MCF 10A (cell line): ENCODE measurements at regions not wholly inside any gene's neighbourhood (a gene's known extent, or its start where the extent isn't known, plus 50 kb on each side); places are given as distances from the start of the nearest gene placed in this dataset.

Experiments used
- BruUV-seq: library from RNA; stranded (reverse); fragments of 400-500 nt; replicated peaks from 2 replicates; lab custom pipeline; 2021; lab: Mats Ljungman, UMichigan
- CTCF ChIA-PET: fragments of 300-600 bp; sonication (Branson Sonifier 250); formaldehyde crosslinking; extraction: SDS; loops from one replicate; lab custom pipeline; 2021; ENCODE audit warnings: antibody characterized with exemption, inconsistent platforms; lab: Yijun Ruan, JAX
- POLR2A ChIA-PET: fragments of 300-600, 350-650 bp; sonication (Branson Sonifier 250); formaldehyde crosslinking; extraction: SDS; loops from one replicate; lab custom pipeline; 2020; ENCODE audit warnings: antibody characterized with exemption, inconsistent platforms; lab: Yijun Ruan, JAX
- DNase-seq: peaks from one replicate; pipeline ENCODE4 v3.0.0-alpha.2; 2018; ENCODE audit not compliant: unreplicated experiment
- H3K27ac Mint-ChIP-seq: one replicate; pipeline ENCODE4 v1.8.0; 2022; ENCODE audit warnings: mild to moderate bottlenecking, low read depth, mixed read lengths; ENCODE audit not compliant: unreplicated experiment
- H3K27me3 Mint-ChIP-seq: one replicate; pipeline ENCODE4 v1.8.0; 2022; ENCODE audit warnings: mixed read lengths; ENCODE audit not compliant: insufficient read depth, unreplicated experiment
- H3K36me3 Mint-ChIP-seq: one replicate; pipeline ENCODE4 v1.8.0; 2022; ENCODE audit warnings: mild to moderate bottlenecking, moderate library complexity, mixed read lengths; ENCODE audit not compliant: insufficient read depth, unreplicated experiment
- H3K4me1 Mint-ChIP-seq: one replicate; pipeline ENCODE4 v1.8.0; 2022; ENCODE audit warnings: mixed read lengths; ENCODE audit not compliant: insufficient read depth, unreplicated experiment
- H3K4me3 Mint-ChIP-seq: one replicate; pipeline ENCODE4 v1.8.0; 2022; ENCODE audit warnings: mild to moderate bottlenecking, moderate library complexity, mixed read lengths; ENCODE audit not compliant: unreplicated experiment
- H3K9me3 Mint-ChIP-seq: one replicate; pipeline ENCODE4 v1.8.0; 2022; ENCODE audit warnings: mixed read lengths; ENCODE audit not compliant: unreplicated experiment
- intact Hi-C: fragments of 100-400 bp; cut with micrococcal nuclease; formaldehyde crosslinking; loops from 2 replicates; pipeline ENCODE4 v1.14.1; 2022
- TF ChIP-seq, protein P1 (sequence below): fragments of 200-600 bp; IDR thresholded peaks from one replicate; pipeline ENCODE4 v1.8.0; 2022; ENCODE audit warnings: antibody characterized with exemption, mild to moderate bottlenecking; ENCODE audit not compliant: unreplicated experiment

DNA sequence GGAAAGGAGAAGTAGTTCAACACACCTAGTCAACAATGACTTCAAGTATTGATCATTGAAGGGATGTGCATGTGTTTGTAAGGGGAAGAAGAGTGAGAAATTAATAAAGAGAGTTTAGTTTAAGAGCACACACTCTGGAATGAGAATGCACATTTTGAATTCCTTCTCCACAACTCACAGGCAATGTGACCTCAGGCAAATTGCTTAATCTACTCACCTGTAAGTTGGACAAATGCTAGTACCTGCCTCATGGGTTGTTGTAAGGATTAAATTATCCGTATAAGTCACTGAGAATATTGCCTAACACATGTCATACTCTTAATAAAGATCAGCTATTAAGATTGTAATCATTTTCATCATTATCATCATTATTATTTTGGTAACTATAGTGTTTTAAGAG, 204.0 kb upstream of the NFIA start:
- Mint-ChIP-seq H3K4me3 (no peak overlapping the region), H3K27me3 (peaks cover 26% of the 10 kb centered on the region), H3K4me1 (peaks cover 6% of the 10 kb centered on the region), H3K27ac (no peak overlapping the region), H3K9me3 (no peaks in the 10 kb centered on the region), H3K36me3 (no peaks in the 10 kb centered on the region)
- POLR2A ChIA-PET, result no interaction called here
- TF ChIP-seq, protein P1, sequence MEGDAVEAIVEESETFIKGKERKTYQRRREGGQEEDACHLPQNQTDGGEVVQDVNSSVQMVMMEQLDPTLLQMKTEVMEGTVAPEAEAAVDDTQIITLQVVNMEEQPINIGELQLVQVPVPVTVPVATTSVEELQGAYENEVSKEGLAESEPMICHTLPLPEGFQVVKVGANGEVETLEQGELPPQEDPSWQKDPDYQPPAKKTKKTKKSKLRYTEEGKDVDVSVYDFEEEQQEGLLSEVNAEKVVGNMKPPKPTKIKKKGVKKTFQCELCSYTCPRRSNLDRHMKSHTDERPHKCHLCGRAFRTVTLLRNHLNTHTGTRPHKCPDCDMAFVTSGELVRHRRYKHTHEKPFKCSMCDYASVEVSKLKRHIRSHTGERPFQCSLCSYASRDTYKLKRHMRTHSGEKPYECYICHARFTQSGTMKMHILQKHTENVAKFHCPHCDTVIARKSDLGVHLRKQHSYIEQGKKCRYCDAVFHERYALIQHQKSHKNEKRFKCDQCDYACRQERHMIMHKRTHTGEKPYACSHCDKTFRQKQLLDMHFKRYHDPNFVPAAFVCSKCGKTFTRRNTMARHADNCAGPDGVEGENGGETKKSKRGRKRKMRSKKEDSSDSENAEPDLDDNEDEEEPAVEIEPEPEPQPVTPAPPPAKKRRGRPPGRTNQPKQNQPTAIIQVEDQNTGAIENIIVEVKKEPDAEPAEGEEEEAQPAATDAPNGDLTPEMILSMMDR, result no peak
- BruUV-seq, result no TSS peak
- intact Hi-C loops, result no loop called here
- DNase-seq, result peak; percentile 50
- CTCF ChIA-PET, result interaction anchor here (0.5 kb wide), 1 partner anchor 56 kb away, joined by 3 read pairs; no protein-coding TSS in a partner anchor

DNA sequence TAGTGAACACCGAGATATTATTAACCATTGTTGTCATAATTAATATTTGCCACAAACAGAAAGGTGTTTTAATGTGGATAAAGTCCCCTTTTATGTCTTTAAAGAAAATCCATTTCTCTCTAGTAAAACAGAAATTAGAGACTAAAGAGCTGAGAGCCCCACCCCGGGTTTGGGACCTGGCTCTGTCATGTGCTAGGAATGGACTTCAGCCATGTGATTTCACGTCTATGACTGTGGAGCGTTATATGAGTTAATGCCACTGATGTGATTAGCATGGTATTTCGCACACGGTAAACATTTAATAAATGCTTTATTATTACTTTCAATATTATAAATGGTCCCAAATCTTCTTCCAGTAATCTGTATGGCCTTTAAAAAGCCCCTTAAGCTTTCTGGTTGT, 205.0 kb upstream of the NFIA start:
- no TSS peak for BruUV-seq
- DNase-seq, result no peak
- POLR2A ChIA-PET, result no interaction called here
- Mint-ChIP-seq H3K27ac (no peak overlapping the region), H3K9me3 (no peaks in the 10 kb centered on the region), H3K27me3 (peaks cover 19% of the 10 kb centered on the region), H3K36me3 (no peaks in the 10 kb centered on the region), H3K4me3 (no peak overlapping the region), H3K4me1 (peaks cover 6% of the 10 kb centered on the region)
- CTCF ChIA-PET, result interaction anchor here (0.6 to 0.9 kb wide), 3 partner anchors 30 to 588 kb away, joined by 3 to 4 read pairs (median 3); no protein-coding TSS in a partner anchor
- TF ChIP-seq, protein P1, result no peak
- intact Hi-C loops, result no loop called here

DNA sequence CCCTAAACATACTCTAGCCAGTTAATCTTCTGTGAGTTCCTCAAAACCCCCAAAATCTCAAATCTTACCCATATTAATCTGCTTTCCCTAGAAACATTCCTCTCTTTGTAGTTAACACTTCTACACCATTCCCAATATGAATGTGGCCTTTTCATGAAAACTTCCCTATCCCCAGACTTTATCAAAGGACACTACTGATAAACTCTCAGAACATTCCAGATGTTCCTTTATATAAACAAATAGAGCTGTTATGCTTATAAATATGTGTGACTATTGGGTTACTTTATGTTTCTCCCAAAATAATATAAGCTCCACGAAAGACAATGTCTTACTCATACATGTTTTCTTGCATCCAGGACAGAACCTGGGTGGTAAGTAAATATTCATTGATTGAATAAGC, 205.4 kb upstream of the NFIA start:
- Mint-ChIP-seq H3K27me3 (peaks cover 16% of the 10 kb centered on the region), H3K27ac (no peak overlapping the region), H3K36me3 (no peaks in the 10 kb centered on the region), H3K4me3 (no peak overlapping the region), H3K9me3 (no peaks in the 10 kb centered on the region), H3K4me1 (peaks cover 6% of the 10 kb centered on the region)
- intact Hi-C loops, result no loop called here
- POLR2A ChIA-PET, result no interaction called here
- DNase-seq, result no peak
- TF ChIP-seq, protein P1, result no peak
- BruUV-seq, result no TSS peak
- CTCF ChIA-PET, result interaction anchor here (0.6 to 0.9 kb wide), 4 partner anchors 30 to 588 kb away, joined by 3 to 4 read pairs (median 4); no protein-coding TSS in a partner anchor

DNA sequence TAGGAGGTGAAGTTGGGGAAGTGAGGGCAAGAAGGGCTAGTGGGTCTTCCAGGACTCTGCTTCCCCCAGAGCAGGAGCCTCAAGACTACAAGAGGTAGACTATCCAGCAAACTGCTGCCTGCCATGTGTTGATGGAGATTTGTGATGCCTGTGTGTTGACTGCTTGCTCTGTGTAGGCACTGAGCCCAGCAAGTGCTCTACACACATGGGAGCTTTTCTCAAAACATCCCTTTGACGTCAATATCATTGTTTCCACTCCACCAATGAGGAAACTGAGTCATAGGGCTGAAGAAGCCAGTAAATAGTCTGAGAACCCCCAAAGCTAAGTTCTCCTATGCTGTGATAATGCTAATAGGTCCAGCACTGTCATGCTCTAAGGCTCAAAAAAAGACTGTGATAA, 207.2 kb upstream of the NFIA start:
- BruUV-seq, result no TSS peak
- no peak overlapping the region for H3K27ac Mint-ChIP-seq
- intact Hi-C loops, result no loop called here
- no peak for DNase-seq
- peaks cover 6% of the 10 kb centered on the region for H3K4me1 Mint-ChIP-seq
- H3K36me3 Mint-ChIP-seq, result no peaks in the 10 kb centered on the region
- TF ChIP-seq, protein P1, result no peak
- POLR2A ChIA-PET, result interaction anchor here (1.5 kb wide), 1 partner anchor 21 kb away, joined by 3 read pairs; no protein-coding TSS in a partner anchor
- H3K9me3 Mint-ChIP-seq, result no peaks in the 10 kb centered on the region
- CTCF ChIA-PET, result interaction anchor here (0.6 kb wide), 1 partner anchor 28 kb away, joined by 3 read pairs; no protein-coding TSS in a partner anchor
- no peak overlapping the region for H3K4me3 Mint-ChIP-seq
- no peaks in the 10 kb centered on the region for H3K27me3 Mint-ChIP-seq
